ENCODE measurements at regions not wholly inside any gene's neighbourhood (a gene's known extent, or its start where the extent isn't known, plus 50 kb on each side); places are given as distances from the start of the nearest gene placed in this dataset.
"Not testable (repeated sequence)": the region's sequence is repeated elsewhere in the genome, so short reads cannot be mapped to it uniquely, and the experiment has no call there.

DNA sequence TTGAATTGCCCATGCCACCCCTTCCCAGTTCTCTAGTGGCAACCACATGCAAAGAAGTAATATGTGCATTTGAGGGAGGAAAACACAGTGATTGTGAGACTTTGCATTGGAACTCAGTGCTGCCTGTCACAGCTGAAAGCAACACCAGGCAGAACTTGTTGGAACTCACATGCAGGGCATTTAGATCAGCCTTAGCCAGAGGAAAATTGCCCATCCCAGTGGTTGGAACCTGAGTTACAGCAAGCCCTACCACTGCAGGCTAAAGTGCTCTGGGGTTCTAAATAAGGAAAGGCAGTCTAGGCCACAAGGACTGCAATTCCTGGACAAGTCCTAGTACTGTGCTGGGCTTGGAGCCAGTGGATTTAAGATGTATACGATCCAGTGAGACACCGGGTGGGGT lies 245.3 kb upstream of the UFL1 start:
- DNase-seq (ENCODE audit: low spot score) (no peak), FAIRE-seq (no peak)

DNA sequence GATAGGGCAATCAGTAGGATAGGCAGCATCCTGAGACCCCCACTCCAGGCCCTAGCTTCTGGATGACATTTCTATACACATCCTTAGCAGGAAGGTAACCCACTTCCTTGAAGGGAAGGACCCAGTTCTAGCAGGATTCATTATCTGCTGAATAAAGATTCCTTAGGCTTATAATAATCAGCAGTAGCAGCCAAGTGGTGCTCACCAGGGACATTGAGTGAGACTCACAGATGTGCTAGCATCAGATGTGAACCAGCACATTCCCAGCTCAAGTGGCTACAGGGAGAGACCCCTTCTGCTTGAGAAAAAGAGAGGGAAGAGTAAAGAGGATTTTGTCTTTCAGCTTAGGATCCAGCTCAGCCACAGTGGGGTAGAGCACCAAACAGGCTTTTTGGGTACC lies 244.8 kb upstream of the UFL1 start:
- no peak for FAIRE-seq
- DNase-seq (ENCODE audit: low spot score): no peak

DNA sequence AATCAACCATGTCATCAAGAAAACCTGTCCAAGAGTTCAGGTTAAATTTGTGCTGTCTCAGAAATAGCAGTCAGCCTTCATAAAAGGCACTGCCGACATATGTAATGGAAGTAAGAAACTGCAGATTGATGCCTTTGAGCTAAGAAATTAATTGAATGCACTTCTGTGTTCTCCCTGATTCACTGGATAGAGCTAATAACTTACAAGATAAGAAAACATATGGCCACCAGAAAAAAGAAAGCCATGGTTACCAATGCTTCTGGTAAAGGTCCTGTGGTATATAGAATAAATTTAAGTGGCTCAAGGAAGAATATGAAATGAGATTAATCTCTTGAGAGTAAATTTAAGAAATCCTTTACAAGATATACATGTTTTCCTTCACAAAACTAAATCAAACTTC lies 242.5 kb upstream of the UFL1 start:
- FAIRE-seq (no peak), DNase-seq (ENCODE audit: low spot score) (no peak)

DNA sequence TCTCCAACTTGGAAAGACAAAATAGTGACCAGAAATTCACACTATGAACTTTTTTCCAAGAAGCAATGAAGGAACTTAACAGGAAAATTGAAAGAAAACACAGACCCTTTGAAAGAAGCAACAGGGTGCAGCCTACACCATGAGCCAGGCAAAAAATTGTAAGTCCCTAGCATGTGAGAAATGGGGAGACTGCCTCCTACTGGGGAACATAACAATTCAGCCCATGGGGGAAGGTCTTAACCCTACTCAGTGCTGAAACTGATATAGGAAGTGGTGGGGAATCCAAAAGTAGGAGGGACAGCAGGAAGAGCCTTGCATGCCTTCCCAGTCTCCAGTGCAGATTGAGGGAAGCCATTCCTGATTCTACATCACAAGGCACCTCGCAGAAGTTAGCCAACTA lies 235.1 kb upstream of the UFL1 start:
- FAIRE-seq (no peak), DNase-seq (ENCODE audit: low spot score) (no peak)

DNA sequence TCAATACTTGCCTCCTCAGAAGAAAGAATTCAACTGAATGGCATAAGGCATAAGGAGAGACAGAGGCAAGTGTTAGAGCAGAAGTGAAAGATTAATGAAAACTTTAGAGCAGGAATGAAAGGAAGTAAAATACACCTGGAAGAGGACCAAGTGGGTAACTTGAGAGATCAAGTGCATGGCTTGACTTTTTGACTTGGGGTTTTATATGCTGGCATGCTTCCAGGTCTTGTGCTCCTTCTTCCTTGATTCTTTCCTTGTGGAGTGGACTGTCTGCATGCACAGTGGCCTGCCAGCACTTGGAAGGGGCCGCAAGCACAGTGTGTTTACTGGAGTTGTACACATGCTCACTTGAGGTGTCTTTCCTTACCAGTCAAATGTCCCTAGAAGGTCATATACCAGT lies 222.1 kb upstream of the UFL1 start:
- FAIRE-seq (no peak), DNase-seq (ENCODE audit: low spot score) (no peak)

DNA sequence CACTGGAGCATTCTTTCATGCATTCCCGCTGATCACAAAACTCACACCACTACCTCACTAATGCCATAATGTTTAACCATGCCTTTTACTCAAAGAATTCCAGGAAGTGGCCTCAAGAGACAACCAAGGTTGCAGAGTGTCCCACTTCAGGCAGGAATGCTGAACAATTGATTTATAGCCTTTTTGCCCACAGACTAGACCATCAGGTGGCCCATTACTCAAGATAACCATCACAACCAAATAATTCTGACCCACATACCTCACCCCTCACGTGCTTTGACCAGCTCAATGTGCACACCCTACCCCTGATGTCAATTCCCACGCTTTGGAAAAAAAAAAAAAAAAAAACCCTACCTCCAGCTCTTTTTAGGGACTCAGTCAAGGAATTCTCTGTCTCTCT lies 220.6 kb upstream of the UFL1 start:
- DNase-seq (ENCODE audit: low spot score): peak; percentile 74
- FAIRE-seq: peak; percentile 84

DNA sequence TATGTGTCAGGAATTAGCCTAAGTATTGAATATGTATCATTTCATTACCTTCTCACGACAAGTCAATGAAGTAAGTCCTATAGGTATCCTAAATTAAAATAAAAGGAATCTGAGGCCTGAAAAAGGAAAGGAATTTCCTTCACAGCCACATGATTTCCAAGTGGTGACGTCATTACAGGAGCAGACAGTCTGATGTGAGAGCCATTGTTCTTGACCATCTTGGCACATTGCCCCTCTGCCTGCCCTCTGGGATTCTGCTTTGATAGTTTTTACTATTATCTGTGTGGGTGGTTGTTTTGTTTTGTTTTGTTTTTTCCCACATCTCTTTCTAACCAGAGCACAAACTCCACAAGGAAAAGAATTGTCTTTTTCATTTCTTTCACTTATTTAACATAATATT lies 219.8 kb upstream of the UFL1 start:
- FAIRE-seq (no peak), DNase-seq (ENCODE audit: low spot score) (peak; percentile 40)

DNA sequence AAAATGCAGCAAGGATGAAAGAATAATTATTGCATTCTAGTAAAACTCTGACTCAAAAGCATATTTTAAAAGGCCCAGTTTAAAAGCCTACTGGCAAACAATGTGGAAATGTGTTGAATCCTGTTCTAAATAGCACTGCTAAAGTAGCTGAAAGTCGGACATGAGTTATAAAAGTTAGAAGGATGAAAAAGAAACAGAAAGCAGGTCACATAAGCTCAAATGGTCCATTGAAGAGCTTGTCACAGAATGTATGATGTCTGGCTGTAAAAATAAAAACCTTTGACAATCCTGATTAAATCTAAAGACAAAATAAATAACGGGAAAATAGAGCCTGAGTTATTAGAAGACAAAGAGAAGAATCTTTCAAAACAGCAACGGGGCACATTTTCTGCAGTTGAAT lies 218.6 kb upstream of the UFL1 start:
- FAIRE-seq (no peak), DNase-seq (ENCODE audit: low spot score) (no peak)

DNA sequence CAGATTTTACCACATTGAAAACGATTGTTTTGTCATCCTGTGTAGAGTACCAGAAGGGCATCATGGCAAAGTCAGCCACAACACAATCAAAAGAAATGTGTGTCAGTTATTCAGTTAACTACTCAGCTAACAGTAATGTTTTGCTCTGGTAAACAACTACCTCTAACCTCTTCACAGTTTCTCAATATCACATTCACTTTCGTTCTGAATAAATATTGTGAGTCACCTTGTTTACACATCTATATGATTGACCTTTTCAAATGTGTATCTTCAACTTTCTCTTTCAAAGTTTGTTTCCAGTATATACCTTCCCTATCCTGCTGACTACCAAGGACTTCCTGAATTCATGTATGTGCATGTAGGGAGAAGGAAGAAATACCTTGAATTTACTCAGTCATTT lies 216.6 kb upstream of the UFL1 start:
- DNase-seq (ENCODE audit: low spot score): no peak
- FAIRE-seq: no peak

DNA sequence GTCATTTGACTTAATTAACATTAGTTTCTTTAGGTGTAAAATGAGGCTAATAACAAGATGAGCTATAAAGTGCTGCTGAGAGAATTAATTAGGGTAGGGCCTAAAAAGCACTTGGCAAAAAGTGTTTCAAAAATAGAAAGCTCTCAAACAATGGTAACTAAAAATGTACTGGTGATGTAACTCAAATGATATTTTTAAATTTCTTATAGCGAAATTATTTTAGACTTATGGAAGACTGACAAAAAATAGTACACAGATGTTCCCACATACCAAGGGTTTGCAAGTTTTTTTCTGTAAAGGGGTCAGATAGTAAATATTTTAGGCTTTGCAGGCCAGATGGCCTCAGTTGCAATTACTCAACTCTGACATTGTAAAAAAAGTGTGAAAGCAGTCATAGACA lies 190.7 kb upstream of the UFL1 start:
- no peak for FAIRE-seq
- no peak for DNase-seq (ENCODE audit: low spot score)

DNA sequence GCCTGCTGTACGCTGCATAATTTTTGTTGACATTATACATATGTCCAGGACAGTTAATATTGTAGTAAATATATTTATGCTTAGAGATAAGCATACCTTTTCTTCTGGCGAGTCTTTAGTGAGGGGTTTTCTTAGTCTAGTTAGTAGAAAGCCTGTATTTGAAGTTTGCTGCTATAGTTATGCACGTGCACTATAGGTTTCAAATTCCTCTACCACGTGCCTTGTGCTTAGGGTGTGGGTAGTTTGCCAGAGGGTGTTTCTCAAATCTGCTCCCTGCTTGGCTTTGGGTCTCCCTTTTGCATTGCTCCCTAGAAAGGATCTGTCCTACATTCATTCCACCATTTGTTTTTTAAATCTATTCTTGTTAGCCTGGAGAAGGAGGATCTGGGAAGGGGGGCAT lies 181.4 kb upstream of the UFL1 start:
- DNase-seq (ENCODE audit: low spot score) (no peak), FAIRE-seq (no peak)

DNA sequence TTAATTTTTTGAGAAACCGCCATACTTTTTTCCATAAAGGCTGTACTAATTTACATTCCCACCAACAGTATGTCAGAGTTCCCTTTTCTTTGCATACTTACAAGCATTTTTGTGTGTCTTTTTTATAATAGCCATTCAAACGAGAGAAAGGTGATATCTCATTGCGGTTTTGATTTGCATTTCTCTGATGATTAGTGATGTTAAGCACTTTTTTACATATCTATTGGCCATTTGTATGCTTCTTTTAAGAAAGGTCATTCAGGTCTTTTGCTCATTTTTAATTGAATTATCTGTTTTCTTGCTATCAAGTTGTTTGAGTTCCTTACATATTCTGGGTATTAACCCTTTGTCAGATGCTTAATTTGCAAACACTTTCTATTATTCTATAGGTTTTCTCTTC lies 176.1 kb upstream of the UFL1 start:
- FAIRE-seq (no peak), DNase-seq (ENCODE audit: low spot score) (no peak)

DNA sequence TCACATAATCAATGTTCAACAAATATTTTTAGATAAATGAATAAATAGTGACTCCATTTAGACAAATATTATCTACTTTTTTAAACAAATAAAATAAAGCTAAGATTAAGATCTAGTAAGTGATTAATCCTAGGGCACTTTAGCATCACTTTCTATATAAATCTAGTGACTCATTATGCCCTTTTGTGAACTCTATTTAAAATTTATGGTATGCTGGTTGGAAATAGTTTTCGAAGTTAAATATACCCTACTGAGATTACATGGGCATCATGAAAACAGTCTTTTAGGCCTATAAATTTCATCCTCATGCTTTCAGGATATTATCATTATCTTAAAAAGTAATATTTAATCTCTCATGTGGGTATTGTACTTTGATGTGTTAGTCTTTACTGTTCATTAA lies 140.4 kb upstream of the UFL1 start:
- FAIRE-seq (no peak), DNase-seq (ENCODE audit: low spot score) (no peak)

DNA sequence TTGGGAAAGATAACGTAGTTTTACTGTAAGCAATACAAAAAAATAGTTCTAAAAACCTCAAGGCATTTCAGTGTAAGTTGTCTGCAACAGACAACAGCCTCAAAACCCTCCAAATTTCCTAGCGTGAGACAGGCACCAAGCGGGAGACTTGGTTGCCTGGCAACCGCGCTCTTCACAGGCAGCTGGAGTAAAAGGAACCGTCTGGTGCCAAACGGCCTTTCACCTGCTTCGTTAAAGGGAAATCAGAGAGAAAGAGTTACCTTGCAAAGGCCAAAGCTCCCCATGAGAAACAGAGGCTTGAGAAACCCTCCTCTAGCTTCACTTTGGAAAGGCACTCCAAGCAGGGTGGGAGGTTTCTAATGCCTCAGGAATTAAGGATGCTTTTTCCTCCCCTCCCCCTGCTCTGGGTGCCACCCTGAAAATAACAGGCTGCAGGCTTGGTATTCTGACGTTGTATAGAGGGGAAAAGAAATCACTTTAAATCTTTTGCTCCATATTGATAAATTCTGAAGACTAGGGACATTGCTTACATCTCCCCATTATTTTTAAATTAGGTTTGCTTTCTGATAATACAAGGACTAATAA lies 129.7 kb upstream of the UFL1 start:
- no peak for FAIRE-seq
- no peak for DNase-seq (ENCODE audit: low spot score)

DNA sequence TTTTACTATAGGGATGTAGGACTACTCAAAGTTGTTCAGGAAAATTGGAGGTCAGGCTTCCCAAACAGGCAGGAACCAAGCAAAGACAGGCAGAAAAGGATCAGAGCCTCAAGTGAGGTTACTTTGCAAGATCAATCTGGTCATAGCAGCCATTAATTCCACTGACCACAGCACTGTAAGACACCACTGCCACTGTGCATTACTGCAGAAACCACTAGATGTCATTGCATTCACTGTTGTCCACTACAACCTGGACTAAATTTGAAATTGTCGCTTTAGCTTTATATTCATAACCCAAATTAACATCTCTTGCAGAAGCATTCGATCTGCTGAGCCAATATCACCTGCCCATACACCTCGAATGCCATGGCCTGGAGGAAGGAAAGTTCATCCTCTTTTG lies 126.9 kb upstream of the UFL1 start:
- no peak for FAIRE-seq
- DNase-seq (ENCODE audit: low spot score): no peak

DNA sequence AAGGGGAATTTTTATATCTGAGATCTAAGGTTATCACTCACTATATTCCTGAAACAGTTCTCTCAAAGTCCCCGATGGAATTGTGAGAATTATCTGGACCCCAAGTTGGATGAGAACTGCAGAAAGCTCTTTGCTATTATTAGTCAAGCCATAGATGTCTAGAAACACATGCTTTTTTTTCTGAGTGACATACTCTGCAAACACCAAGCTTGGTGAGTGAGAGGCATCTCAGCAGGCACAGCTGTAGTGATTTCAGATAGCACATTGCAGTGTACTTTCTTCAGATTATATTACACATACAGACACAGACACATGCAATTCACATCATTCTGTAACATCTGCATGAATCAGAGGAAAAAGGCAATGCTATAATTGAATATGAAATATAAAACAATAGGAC lies 111.1 kb upstream of the UFL1 start:
- no peak for FAIRE-seq
- DNase-seq (ENCODE audit: low spot score): no peak

DNA sequence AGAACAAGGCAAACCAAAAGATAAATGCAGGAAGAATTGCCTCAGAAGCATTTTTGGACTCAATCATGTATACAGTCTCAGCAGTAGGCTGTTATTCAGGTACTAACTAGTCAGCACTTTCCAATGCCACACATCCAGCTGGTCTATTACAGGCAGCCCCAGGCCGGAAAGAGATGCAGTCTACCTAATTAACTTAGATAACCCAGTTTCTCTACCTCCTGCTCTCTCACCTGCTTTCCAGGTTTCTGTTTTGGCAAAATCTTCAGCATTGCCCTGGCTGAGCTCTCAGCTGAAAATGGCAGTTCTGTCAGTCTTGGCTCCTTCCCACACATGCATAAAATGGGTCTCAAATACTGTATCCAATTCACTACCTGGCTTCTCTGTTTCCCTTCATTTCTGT lies 101.3 kb upstream of the UFL1 start:
- DNase-seq (ENCODE audit: low spot score) (no peak), FAIRE-seq (no peak)

DNA sequence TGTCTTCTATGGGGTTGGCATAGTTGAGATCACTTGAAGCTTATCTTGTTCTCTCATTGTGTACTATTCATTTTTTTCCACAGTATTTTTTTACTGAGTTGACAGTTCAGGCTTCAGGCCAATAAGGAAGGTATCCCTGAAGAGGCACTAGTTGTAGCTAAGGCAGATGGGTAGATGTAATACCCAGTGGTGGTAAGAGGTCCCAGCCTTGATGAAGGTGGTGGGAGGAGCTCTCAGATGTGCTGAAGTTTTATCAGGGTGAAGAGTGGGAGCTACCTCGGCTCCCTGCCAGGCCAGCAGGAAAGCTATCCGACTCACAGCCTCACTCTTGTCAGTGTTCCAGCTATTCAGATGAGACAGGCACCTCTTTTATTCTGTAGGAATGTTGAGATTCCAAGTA lies 87.7 kb upstream of the UFL1 start:
- DNase-seq (ENCODE audit: low spot score) (no peak), FAIRE-seq (no peak)

DNA sequence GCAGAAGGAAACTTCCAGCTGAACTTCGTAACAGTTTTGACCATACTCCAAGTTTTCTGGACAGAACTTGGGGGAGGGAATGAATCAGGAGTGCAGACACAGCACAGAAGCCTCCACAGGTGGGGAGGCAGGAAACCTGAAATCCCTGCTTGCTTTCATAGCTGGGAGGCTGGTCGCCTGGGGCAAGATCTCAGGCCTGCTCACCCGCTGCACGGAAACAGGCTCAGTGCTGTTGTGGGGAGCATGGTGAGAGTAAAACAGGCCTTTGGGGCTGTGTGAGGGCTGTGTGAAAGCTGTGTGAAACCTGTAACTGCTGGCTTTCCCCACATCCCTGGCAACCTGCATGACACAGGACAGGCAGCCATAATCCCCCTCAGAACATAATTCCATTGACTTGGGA lies 85.2 kb upstream of the UFL1 start:
- no peak for DNase-seq (ENCODE audit: low spot score)
- FAIRE-seq: no peak

DNA sequence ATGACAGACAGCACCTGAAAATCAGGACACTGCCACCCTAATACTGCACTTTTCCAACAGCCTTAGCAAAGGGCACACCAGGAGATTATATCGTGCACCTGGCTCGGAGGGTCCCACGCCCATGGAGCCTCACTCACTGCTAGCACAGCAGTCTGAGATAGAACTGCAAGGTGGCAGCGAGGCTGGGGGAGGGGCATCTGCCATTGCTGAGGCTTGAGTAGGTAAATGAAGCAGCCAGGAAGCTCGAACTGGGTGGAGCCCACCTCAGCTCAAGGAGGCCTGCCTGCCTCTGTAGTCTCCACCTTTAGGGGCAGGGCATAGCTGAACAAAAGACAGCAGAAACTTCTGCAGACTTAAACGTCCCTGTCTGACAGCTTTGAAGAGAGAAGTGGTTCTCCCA lies 84.4 kb upstream of the UFL1 start:
- not testable (repeated sequence) for DNase-seq (ENCODE audit: low spot score); FAIRE-seq

DNA sequence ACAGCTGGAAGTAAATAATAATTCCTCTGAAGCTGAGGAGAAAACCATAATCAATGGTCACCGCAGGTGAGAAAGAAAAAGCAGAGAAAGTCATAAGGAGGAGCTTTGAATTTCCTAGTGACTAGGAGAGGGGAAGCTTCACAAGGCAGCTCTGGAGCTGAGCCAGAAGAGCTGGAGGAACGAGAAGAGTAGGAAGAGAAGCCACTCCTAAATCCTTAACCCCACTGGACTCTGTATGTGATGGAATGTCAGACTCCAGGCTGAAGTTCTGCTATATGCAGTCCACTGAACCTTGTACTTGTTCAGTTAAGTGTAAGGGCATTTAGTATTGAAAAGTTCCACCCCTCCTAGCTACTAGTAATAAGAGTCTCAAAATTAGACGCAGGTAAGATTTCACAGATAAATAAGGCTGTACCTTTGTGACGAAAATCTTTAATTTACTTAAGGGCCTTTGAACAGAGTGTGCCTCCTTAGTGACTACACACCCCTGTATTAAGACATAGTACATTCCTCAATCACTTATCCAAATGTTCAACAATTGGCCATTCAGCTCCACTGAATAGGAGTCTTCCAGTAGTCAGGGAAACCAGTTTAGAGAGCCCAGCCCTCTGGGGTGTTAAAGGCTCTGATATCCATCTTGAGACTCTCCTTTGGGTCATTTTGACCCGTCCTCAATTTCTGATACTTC lies 71.4 kb upstream of the UFL1 start:
- no peak for DNase-seq (ENCODE audit: low spot score)
- no peak for FAIRE-seq

DNA sequence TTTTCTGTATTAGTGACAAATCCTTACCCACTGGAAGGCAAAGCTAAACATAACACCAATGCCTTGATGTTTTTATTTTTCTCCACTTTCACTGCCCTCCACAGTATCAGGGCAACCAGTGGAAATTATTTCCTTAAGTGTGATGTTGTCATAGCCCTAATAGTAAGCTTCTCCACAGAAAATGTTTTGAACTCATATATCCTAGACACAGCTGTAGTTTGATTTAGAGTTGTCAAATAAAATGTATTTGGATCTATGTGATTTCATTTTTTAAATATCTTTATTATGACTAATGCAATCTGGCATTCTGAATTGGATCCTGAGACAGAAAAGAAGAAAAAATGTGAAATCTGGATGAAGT lies 70.9 kb upstream of the UFL1 start:
- FAIRE-seq: no peak

DNA sequence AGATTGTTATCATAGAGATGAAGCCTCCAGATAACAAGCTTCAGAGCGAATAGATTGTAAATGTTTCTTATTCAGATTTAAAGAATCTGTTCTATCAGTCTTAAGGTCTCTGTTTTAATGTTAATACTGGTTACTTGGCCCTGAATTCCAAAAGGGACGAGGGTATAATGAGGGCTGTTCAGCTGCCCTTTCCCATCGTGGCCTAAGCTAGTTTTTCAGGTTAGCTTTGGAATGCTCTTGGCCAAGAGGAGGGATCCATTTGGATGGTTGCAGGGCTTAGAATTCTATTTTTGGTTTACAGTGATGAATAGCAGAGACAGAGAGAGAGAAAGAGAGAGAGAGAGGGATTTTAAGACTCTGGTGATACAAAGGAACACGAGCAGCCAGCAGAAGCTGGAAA lies 62.8 kb upstream of the UFL1 start:
- FAIRE-seq (no peak), DNase-seq (ENCODE audit: low spot score) (no peak)

More for the DNA sequence above, 70.9 kb upstream of the UFL1 start:
- no peak for DNase-seq (ENCODE audit: low spot score)

Data from RCC 7860 (cell line).